ENCODE measurements at regions not wholly inside any gene's neighbourhood (a gene's known extent, or its start where the extent isn't known, plus 50 kb on each side); places are given as distances from the start of the nearest gene placed in this dataset.

DNA sequence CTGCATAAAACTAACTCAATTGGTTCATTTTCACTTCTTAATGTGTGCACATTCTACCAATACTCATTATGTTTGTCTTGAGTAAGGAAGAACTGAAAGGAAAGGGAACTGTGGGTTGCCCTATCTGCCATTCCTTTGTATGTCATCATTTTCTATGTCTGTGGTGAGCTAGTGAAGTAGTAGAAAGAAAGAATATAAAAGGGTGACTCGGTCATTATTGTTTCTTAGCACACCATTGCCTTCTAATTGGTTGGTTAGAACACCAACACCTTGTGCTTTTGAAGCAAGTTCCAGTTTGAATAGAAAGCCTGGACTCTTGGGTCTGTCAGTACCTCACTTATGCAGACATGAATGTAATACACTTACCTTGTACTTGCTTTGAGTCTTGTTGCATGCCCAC is 64.3 kb upstream of the MDFIC start:
- DNase-seq (ENCODE audit: low spot score) = no peak

GRCh38 chr7:114859477-114859876 is 62.4 kb upstream of the MDFIC start:
- DNase-seq (ENCODE audit: low spot score) = no peak

GRCh38 chr7:114860206-114860605 is 61.7 kb upstream of the MDFIC start:
- no peak for DNase-seq (ENCODE audit: low spot score)

- no peak for DNase-seq (ENCODE audit: low spot score)
These were observed 59.5 kb upstream of the MDFIC start for GRCh38 chr7:114862406-114862805.

- no peak for DNase-seq (ENCODE audit: low spot score)
These were observed 57.6 kb upstream of the MDFIC start for GRCh38 chr7:114864278-114864677.

DNA sequence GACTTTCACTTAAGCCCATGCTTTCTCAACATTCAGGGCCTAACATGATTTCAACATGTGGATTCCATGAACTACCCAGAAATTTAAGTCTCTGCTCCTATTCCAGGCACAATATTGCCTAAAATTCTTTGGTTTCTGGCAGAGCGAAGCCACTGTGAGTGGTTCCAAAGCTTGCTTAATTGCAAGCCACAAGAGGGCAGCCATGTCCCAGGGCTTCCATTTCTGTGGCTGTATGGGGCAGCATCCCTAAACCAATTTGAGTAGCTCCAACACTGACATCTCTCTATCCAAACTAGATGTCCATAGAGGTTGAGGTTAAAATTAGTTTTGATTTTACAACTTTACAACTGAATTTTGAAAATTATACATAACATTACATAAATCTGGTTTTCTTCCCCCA is 56.3 kb upstream of the MDFIC start:
- DNase-seq (ENCODE audit: low spot score) = peak; percentile 24
